ENCODE measurements at regions not wholly inside any gene's neighbourhood (a gene's known extent, or its start where the extent isn't known, plus 50 kb on each side); places are given as distances from the start of the nearest gene placed in this dataset.

DNA sequence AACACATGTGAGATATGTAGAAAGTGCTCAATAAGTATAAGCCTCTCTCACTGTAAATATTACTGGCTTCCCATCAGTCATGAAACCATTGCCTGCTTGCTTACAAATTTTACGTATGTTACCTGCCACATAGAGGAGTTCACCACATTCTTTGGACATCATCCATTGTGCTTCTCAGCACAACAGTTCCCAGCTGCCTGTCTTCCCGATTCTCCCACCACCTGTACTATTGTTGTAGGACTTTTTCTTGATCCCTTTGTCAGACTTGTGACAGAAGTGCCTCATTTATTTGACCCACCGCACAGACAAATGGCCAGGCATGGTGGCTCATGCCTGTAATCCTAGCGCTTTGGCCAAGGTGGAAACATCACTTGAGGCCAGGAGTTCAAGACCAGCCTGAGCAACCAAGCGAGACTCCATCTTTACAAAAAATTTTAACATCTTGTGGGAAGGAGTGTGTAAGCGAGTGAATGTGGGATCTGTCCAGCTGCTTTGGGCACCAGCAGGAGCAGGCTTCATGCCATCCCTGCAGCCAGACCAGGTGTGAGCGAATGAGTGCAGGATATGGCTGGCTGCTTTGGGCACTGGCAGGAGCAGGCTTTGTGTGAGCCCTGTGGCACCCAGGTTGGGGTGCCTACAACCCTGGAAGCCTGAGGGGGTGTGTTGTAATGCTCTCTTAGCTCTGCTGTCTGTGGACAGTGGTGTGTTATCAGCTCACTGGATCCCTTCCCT is 139.9 kb upstream of the ELL2 start:
- TF ChIP-seq, protein P1, sequence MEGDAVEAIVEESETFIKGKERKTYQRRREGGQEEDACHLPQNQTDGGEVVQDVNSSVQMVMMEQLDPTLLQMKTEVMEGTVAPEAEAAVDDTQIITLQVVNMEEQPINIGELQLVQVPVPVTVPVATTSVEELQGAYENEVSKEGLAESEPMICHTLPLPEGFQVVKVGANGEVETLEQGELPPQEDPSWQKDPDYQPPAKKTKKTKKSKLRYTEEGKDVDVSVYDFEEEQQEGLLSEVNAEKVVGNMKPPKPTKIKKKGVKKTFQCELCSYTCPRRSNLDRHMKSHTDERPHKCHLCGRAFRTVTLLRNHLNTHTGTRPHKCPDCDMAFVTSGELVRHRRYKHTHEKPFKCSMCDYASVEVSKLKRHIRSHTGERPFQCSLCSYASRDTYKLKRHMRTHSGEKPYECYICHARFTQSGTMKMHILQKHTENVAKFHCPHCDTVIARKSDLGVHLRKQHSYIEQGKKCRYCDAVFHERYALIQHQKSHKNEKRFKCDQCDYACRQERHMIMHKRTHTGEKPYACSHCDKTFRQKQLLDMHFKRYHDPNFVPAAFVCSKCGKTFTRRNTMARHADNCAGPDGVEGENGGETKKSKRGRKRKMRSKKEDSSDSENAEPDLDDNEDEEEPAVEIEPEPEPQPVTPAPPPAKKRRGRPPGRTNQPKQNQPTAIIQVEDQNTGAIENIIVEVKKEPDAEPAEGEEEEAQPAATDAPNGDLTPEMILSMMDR (conservative IDR thresholded peaks at IDR 0.05), result no peak
- no peak for TF ChIP-seq EZH2 (IDR thresholded peaks at IDR 0.05; ENCODE audit: low read depth)
